ENCODE measurements at regions not wholly inside any gene's neighbourhood (a gene's known extent, or its start where the extent isn't known, plus 50 kb on each side); places are given as distances from the start of the nearest gene placed in this dataset.

GRCh38 chr3:43856351-43856750, 165.6 kb downstream of the ABHD5 start:
- H3K4me3 Mint-ChIP-seq = no peak overlapping the region
- peaks cover 11% of the 10 kb centered on the region for H3K4me1 Mint-ChIP-seq
- no peak for ATAC-seq
- H3K9me3 Mint-ChIP-seq = no peaks in the 10 kb centered on the region
- H3K27ac Mint-ChIP-seq = no peak overlapping the region
- H3K27me3 Mint-ChIP-seq = peaks cover 86% of the 10 kb centered on the region
- H3K36me3 Mint-ChIP-seq = no peaks in the 10 kb centered on the region

- ATAC-seq = no peak
- peaks cover 86% of the 10 kb centered on the region for H3K27me3 Mint-ChIP-seq
- H3K9me3 Mint-ChIP-seq = no peaks in the 10 kb centered on the region
- no peak overlapping the region for H3K4me3 Mint-ChIP-seq
- H3K36me3 Mint-ChIP-seq = no peaks in the 10 kb centered on the region
- H3K4me1 Mint-ChIP-seq = peaks cover 11% of the 10 kb centered on the region
- no peak overlapping the region for H3K27ac Mint-ChIP-seq
Measured at GRCh38 chr3:43856761-43857160, 166.0 kb downstream of the ABHD5 start.

GRCh38 chr3:43857361-43858293, 166.9 kb downstream of the ABHD5 start:
- no peak overlapping the region for H3K4me3 Mint-ChIP-seq
- peaks cover 11% of the 10 kb centered on the region for H3K4me1 Mint-ChIP-seq
- H3K27ac Mint-ChIP-seq = no peak overlapping the region
- no peak for ATAC-seq
- H3K9me3 Mint-ChIP-seq = no peaks in the 10 kb centered on the region
- H3K27me3 Mint-ChIP-seq = peaks cover 86% of the 10 kb centered on the region
- H3K36me3 Mint-ChIP-seq = no peaks in the 10 kb centered on the region

- ATAC-seq = no peak
- Mint-ChIP-seq H3K9me3 (no peaks in the 10 kb centered on the region), H3K4me1 (peaks cover 11% of the 10 kb centered on the region), H3K36me3 (no peaks in the 10 kb centered on the region), H3K27me3 (peaks cover 89% of the 10 kb centered on the region), H3K27ac (no peak overlapping the region), H3K4me3 (no peak overlapping the region)
Measured at GRCh38 chr3:43858294-43858701, 167.6 kb downstream of the ABHD5 start.

GRCh38 chr3:43859766-43860165, 169.0 kb downstream of the ABHD5 start:
- Mint-ChIP-seq H3K27me3 (peaks cover 83% of the 10 kb centered on the region), H3K27ac (no peak overlapping the region), H3K4me3 (no peak overlapping the region), H3K9me3 (no peaks in the 10 kb centered on the region), H3K4me1 (peaks cover 11% of the 10 kb centered on the region), H3K36me3 (no peaks in the 10 kb centered on the region)
- ATAC-seq = no peak

GRCh38 chr3:43861635-43862034, 170.9 kb downstream of the ABHD5 start:
- ATAC-seq = no peak
- Mint-ChIP-seq H3K4me3 (no peak overlapping the region), H3K27me3 (peaks cover 71% of the 10 kb centered on the region)

GRCh38 chr3:43862470-43862869, 171.7 kb downstream of the ABHD5 start:
- Mint-ChIP-seq H3K27ac (no peak overlapping the region), H3K27me3 (peaks cover 63% of the 10 kb centered on the region), H3K4me1 (no peaks in the 10 kb centered on the region), H3K36me3 (no peaks in the 10 kb centered on the region), H3K4me3 (no peak overlapping the region), H3K9me3 (no peaks in the 10 kb centered on the region)
- ATAC-seq = no peak

More at GRCh38 chr3:43861635-43862034, 170.9 kb downstream of the ABHD5 start:
- no peak overlapping the region for H3K27ac Mint-ChIP-seq
- no peaks in the 10 kb centered on the region for H3K4me1 Mint-ChIP-seq
- H3K36me3 Mint-ChIP-seq = no peaks in the 10 kb centered on the region
- no peaks in the 10 kb centered on the region for H3K9me3 Mint-ChIP-seq

- no peaks in the 10 kb centered on the region for H3K4me1 Mint-ChIP-seq
- H3K9me3 Mint-ChIP-seq = no peaks in the 10 kb centered on the region
- no peak for ATAC-seq
- no peak overlapping the region for H3K4me3 Mint-ChIP-seq
- no peak overlapping the region for H3K27ac Mint-ChIP-seq
- no peaks in the 10 kb centered on the region for H3K36me3 Mint-ChIP-seq
- H3K27me3 Mint-ChIP-seq = peaks cover 59% of the 10 kb centered on the region
Measured at GRCh38 chr3:43862992-43863805, 172.5 kb downstream of the ABHD5 start.

GRCh38 chr3:43863966-43864933, 173.5 kb downstream of the ABHD5 start:
- no peak overlapping the region for H3K27ac Mint-ChIP-seq
- H3K9me3 Mint-ChIP-seq = no peaks in the 10 kb centered on the region
- H3K4me1 Mint-ChIP-seq = no peaks in the 10 kb centered on the region
- no peaks in the 10 kb centered on the region for H3K36me3 Mint-ChIP-seq
- H3K27me3 Mint-ChIP-seq = peaks cover 60% of the 10 kb centered on the region
- ATAC-seq = no peak
- no peak overlapping the region for H3K4me3 Mint-ChIP-seq

GRCh38 chr3:43865351-43865750, 174.6 kb downstream of the ABHD5 start:
- H3K9me3 Mint-ChIP-seq = no peaks in the 10 kb centered on the region
- H3K4me1 Mint-ChIP-seq = no peaks in the 10 kb centered on the region
- H3K4me3 Mint-ChIP-seq = no peak overlapping the region
- H3K36me3 Mint-ChIP-seq = no peaks in the 10 kb centered on the region
- H3K27me3 Mint-ChIP-seq = peaks cover 63% of the 10 kb centered on the region
- H3K27ac Mint-ChIP-seq = no peak overlapping the region
- ATAC-seq = no peak

- Mint-ChIP-seq H3K36me3 (no peaks in the 10 kb centered on the region), H3K4me3 (no peak overlapping the region), H3K4me1 (no peaks in the 10 kb centered on the region), H3K9me3 (no peaks in the 10 kb centered on the region), H3K27me3 (peaks cover 62% of the 10 kb centered on the region), H3K27ac (no peak overlapping the region)
- ATAC-seq = no peak
Measured at GRCh38 chr3:43865887-43866528, 175.3 kb downstream of the ABHD5 start.

GRCh38 chr3:43866529-43867353, 176.0 kb downstream of the ABHD5 start:
- Mint-ChIP-seq H3K4me3 (no peak overlapping the region), H3K9me3 (no peaks in the 10 kb centered on the region), H3K36me3 (no peaks in the 10 kb centered on the region), H3K27me3 (peaks cover 55% of the 10 kb centered on the region), H3K4me1 (no peaks in the 10 kb centered on the region), H3K27ac (no peak overlapping the region)
- ATAC-seq = no peak

GRCh38 chr3:43867436-43868072, 176.8 kb downstream of the ABHD5 start:
- H3K27ac Mint-ChIP-seq = no peak overlapping the region
- no peak overlapping the region for H3K4me3 Mint-ChIP-seq
- no peaks in the 10 kb centered on the region for H3K36me3 Mint-ChIP-seq
- peaks cover 54% of the 10 kb centered on the region for H3K27me3 Mint-ChIP-seq
- ATAC-seq = no peak
- H3K9me3 Mint-ChIP-seq = no peaks in the 10 kb centered on the region
- no peaks in the 10 kb centered on the region for H3K4me1 Mint-ChIP-seq
